ENCODE measurements at regions not wholly inside any gene's neighbourhood (a gene's known extent, or its start where the extent isn't known, plus 50 kb on each side); places are given as distances from the start of the nearest gene placed in this dataset.

DNA sequence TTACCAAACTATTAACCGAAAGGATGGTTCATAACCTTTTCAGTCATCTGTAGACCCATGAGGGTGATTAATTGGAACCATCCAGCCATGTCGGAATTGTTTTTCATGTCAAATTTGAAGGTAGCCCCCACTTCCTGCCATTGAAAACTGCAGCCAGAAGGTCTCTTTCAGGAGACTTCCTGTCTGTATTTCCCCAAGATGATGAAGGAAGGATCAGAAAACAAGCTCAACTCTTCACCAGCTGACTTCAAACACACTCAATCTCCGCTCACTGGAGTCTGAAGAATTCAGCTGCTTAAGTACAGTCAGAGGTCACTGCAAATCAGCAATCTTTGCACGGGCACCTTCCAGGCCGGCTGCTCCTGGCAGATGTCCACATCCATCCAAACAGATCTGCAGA lies 291.7 kb upstream of the NPVF start:
- Histone ChIP-seq H3K27me3 (replicated peaks in 1 of 4; ENCODE audit: control extremely low read depth in 1 of 4, control insufficient read depth in 3 of 4, insufficient read depth in 4 of 4, low read length in 3 of 4) (no peaks in the 10 kb centered on the region), H2AFZ (ENCODE audit: insufficient read depth, low read depth, low read length, poor library complexity, severe bottlenecking) (no peak overlapping the region), H3K27ac (ENCODE audit: low read length in 2 of 2) (no peak overlapping the region), H3K4me2 (replicated peaks; ENCODE audit: low read depth, low read length, poor library complexity, severe bottlenecking) (peak overlapping the region; percentile 37), H3K4me3 (ENCODE audit: control extremely low read depth in 1 of 5, extremely low read depth in 1 of 5, insufficient read depth in 1 of 5, low read depth in 2 of 5, low read length in 4 of 5) (no peak overlapping the region), H3K36me3 (replicated peaks in 1 of 2; ENCODE audit: control extremely low read depth in 1 of 2, control insufficient read depth in 1 of 2, extremely low read depth in 1 of 2, insufficient read depth in 2 of 2, low read length in 1 of 2) (no peaks in the 10 kb centered on the region), H3K79me2 (ENCODE audit: control insufficient read depth, insufficient read depth, low read length) (no peaks in the 10 kb centered on the region), H3K4me1 (ENCODE audit: control insufficient read depth in 2 of 2, insufficient read depth in 2 of 2, low read length in 2 of 2) (peaks cover 21 to 27% of the 10 kb centered on the region in 2 donors), H3K9ac (ENCODE audit: low read length) (no peak overlapping the region), H4K20me1 (ENCODE audit: control insufficient read depth, insufficient read depth, low read length, poor library complexity, severe bottlenecking) (no peaks in the 10 kb centered on the region), H3K9me3 (ENCODE audit: control extremely low read depth in 1 of 3, control insufficient read depth in 2 of 3, insufficient read depth in 1 of 3, low read length in 2 of 3) (peaks cover 0 to 17% (median 0%) of the 10 kb centered on the region in 3 donors)
- DNase-seq (no peak), ATAC-seq (ENCODE audit: low read depth) (peak; percentile 21)
- H3K27ac Mint-ChIP-seq = no peak overlapping the region
- peaks cover 26% of the 10 kb centered on the region for H3K4me1 Mint-ChIP-seq
- H3K9me3 Mint-ChIP-seq (ENCODE audit: insufficient read depth) = no peaks in the 10 kb centered on the region
- ChIA-PET POLR2A (no interaction called here), CTCF (interaction anchor here (1.9 kb wide), 1 partner anchor 48 kb away, joined by 4 read pairs; no protein-coding TSS in a partner anchor)
- H3K4me3 Mint-ChIP-seq = peak overlapping the region; percentile 14
- intact Hi-C loops (cut with micrococcal nuclease) = no loop called here
- peaks cover 17% of the 10 kb centered on the region for H3K27me3 Mint-ChIP-seq
- TF ChIP-seq, protein P1, sequence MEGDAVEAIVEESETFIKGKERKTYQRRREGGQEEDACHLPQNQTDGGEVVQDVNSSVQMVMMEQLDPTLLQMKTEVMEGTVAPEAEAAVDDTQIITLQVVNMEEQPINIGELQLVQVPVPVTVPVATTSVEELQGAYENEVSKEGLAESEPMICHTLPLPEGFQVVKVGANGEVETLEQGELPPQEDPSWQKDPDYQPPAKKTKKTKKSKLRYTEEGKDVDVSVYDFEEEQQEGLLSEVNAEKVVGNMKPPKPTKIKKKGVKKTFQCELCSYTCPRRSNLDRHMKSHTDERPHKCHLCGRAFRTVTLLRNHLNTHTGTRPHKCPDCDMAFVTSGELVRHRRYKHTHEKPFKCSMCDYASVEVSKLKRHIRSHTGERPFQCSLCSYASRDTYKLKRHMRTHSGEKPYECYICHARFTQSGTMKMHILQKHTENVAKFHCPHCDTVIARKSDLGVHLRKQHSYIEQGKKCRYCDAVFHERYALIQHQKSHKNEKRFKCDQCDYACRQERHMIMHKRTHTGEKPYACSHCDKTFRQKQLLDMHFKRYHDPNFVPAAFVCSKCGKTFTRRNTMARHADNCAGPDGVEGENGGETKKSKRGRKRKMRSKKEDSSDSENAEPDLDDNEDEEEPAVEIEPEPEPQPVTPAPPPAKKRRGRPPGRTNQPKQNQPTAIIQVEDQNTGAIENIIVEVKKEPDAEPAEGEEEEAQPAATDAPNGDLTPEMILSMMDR (IDR thresholded peaks at IDR 0.05) = no peak
- no peak for TF ChIP-seq EZH2 (IDR thresholded peaks at IDR 0.05; ENCODE audit: borderline replicate concordance, insufficient read depth, low read depth, low read length, poor library complexity, severe bottlenecking)
- WGBS (ENCODE audit: insufficient coverage) = 38% methylated on average over 4 of the region's 5 CpGs

DNA sequence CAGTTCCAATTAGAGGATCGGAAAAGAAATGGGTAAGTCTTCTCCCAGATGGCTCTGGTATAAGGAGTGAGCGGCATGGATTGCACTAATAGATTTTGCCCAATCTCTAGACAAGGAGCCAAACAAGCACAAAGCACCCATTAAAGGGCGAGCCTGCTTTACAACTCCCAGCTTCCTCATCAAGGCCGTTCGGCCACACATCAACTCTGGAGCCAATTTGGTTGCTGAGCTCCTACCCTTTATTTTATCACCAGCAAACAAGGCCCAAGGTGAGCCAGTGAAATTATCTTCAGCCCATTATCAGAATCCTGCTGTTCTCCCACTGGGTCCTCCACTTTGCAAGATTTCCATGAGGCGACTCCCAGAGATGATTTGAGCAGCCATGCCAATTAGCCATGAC lies 292.2 kb upstream of the NPVF start:
- intact Hi-C loops (cut with micrococcal nuclease) = no loop called here
- no peak overlapping the region for H3K27ac Mint-ChIP-seq

More for the DNA sequence above, 292.2 kb upstream of the NPVF start:
- Mint-ChIP-seq H3K27me3 (peaks cover 22% of the 10 kb centered on the region), H3K4me3 (no peak overlapping the region), H3K9me3 (ENCODE audit: insufficient read depth) (no peaks in the 10 kb centered on the region), H3K4me1 (peaks cover 26% of the 10 kb centered on the region)
- ATAC-seq (ENCODE audit: low read depth) (no peak), DNase-seq (no peak)
- 98% methylated on average over 4 of the region's 6 CpGs for WGBS (ENCODE audit: insufficient coverage)
- POLR2A ChIA-PET = no interaction called here
- Histone ChIP-seq H3K4me1 (ENCODE audit: control insufficient read depth in 2 of 2, insufficient read depth in 2 of 2, low read length in 2 of 2) (peaks cover 21 to 27% of the 10 kb centered on the region in 2 donors), H3K36me3 (replicated peaks in 1 of 2; ENCODE audit: control extremely low read depth in 1 of 2, control insufficient read depth in 1 of 2, extremely low read depth in 1 of 2, insufficient read depth in 2 of 2, low read length in 1 of 2) (no peaks in the 10 kb centered on the region), H4K20me1 (ENCODE audit: control insufficient read depth, insufficient read depth, low read length, poor library complexity, severe bottlenecking) (no peaks in the 10 kb centered on the region), H2AFZ (ENCODE audit: insufficient read depth, low read depth, low read length, poor library complexity, severe bottlenecking) (no peak overlapping the region), H3K27ac (ENCODE audit: low read length in 2 of 2) (no peak overlapping the region), H3K9me3 (ENCODE audit: control extremely low read depth in 1 of 3, control insufficient read depth in 2 of 3, insufficient read depth in 1 of 3, low read length in 2 of 3) (peaks cover 0 to 17% (median 0%) of the 10 kb centered on the region in 3 donors), H3K9ac (ENCODE audit: low read length) (no peak overlapping the region), H3K4me3 (ENCODE audit: control extremely low read depth in 1 of 5, extremely low read depth in 1 of 5, insufficient read depth in 1 of 5, low read depth in 2 of 5, low read length in 4 of 5) (no peak overlapping the region), H3K79me2 (ENCODE audit: control insufficient read depth, insufficient read depth, low read length) (no peaks in the 10 kb centered on the region), H3K27me3 (replicated peaks in 1 of 4; ENCODE audit: control extremely low read depth in 1 of 4, control insufficient read depth in 3 of 4, insufficient read depth in 4 of 4, low read length in 3 of 4) (no peaks in the 10 kb centered on the region), H3K4me2 (replicated peaks; ENCODE audit: low read depth, low read length, poor library complexity, severe bottlenecking) (peak overlapping the region; percentile 37)
- TF ChIP-seq, protein P1 (IDR thresholded peaks at IDR 0.05) = no peak
- no peak for TF ChIP-seq EZH2 (IDR thresholded peaks at IDR 0.05; ENCODE audit: borderline replicate concordance, insufficient read depth, low read depth, low read length, poor library complexity, severe bottlenecking)
- CTCF ChIA-PET = interaction anchor here (1.4 kb wide), 1 partner anchor 22 kb away, joined by 3 read pairs; no protein-coding TSS in a partner anchor
